ENCODE measurements at regions not wholly inside any gene's neighbourhood (a gene's known extent, or its start where the extent isn't known, plus 50 kb on each side); places are given as distances from the start of the nearest gene placed in this dataset.

GRCh38 chr21:45354970-45355369, 50.0 kb upstream of the COL18A1 start:
- Histone ChIP-seq H4K91ac (ENCODE audit: low read length) (no peak overlapping the region), H2BK120ac (ENCODE audit: low read depth, low read length) (no peak overlapping the region), H2AFZ (ENCODE audit: low read depth, low read length) (no peak overlapping the region), H3K18ac (ENCODE audit: low read depth in 1 of 2, low read length in 2 of 2) (peak overlapping the region; percentile 3 to 34), H3K9me3 (ENCODE audit: control insufficient read depth, low read length) (no peaks in the 10 kb centered on the region), H3K14ac (ENCODE audit: low read length in 2 of 2) (no peak overlapping the region), H3K9ac (ENCODE audit: low read length) (no peak overlapping the region), H3K4me2 (ENCODE audit: low read length, poor library complexity, severe bottlenecking) (no peak overlapping the region), H4K8ac (ENCODE audit: low read length) (peak overlapping the region; percentile 68), H2BK15ac (ENCODE audit: low read depth, poor library complexity, severe bottlenecking) (peak overlapping the region; percentile 83), H3K36me3 (ENCODE audit: control insufficient read depth in 1 of 2, insufficient read depth in 2 of 2, low read depth in 1 of 2, low read length in 2 of 2) (no peaks in the 10 kb centered on the region), H3K4me1 (ENCODE audit: control insufficient read depth, insufficient read depth, low read depth, low read length) (peaks cover 25% of the 10 kb centered on the region), H3K27me3 (ENCODE audit: control insufficient read depth in 1 of 2, insufficient read depth in 1 of 2, low read length in 2 of 2) (no peaks in the 10 kb centered on the region), H2BK5ac (ENCODE audit: low read depth, low read length, poor library complexity, severe bottlenecking) (no peak overlapping the region), H2AK5ac (ENCODE audit: low read length, severe bottlenecking) (no peak overlapping the region), H3K27ac (ENCODE audit: low read length, poor library complexity, severe bottlenecking) (no peak overlapping the region), H3K79me1 (replicated peaks; ENCODE audit: low read length, poor library complexity, severe bottlenecking) (no peaks in the 10 kb centered on the region), H3K4ac (ENCODE audit: low read depth in 1 of 2, low read length in 2 of 2) (peak overlapping the region; percentile 42 to 69), H3K23ac (ENCODE audit: low read length in 2 of 2) (no peak overlapping the region), H3K4me3 (ENCODE audit: insufficient read depth in 1 of 2, low read depth in 1 of 2, low read length in 2 of 2) (no peak overlapping the region), H2BK12ac (ENCODE audit: low read length in 2 of 2) (peak overlapping the region; percentile 28 to 80)
- no peak for DNase-seq
- no CpG with 5 or more reads among the region's 5 CpGs for WGBS

Measured in mesenchymal stem cell (in vitro differentiated cells and primary cell).